ENCODE measurements at regions not wholly inside any gene's neighbourhood (a gene's known extent, or its start where the extent isn't known, plus 50 kb on each side); places are given as distances from the start of the nearest gene placed in this dataset.

DNA sequence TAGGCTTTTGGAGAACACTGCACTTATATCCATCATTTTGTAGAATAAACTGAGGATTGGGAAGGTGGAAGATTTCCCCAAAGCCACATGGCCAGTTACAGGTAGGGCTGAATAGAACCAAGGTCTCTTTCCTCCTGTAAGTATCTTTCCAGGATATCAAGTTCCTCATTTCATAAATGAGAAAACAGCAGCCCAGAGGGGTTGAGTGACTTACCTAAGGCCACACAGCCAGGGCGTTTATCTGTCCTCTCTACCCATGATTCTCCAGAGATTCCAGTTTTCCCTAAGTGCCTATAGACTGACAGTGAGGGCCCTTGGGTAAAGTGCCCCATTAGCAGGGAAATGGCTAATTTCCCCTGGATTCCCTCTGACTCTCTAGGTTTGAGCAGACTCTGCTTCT lies 132.3 kb upstream of the SKOR2 start:
- TF ChIP-seq CTCF (IDR thresholded peaks at IDR 0.05) (no peak), POLR2AphosphoS5 (IDR thresholded peaks at IDR 0.05) (no peak), POLR2A (IDR thresholded peaks at IDR 0.05) (no peak), EP300 (IDR thresholded peaks at IDR 0.05) (no peak)
